Stimulated activated CD4-positive, alpha-beta T cell treated with anti-CD3 and anti-CD28 coated beads, Interleukin-1b, Interleukin-23, amount 100 ng/mL, for 48 hours (primary cell): ENCODE measurements at regions not wholly inside any gene's neighbourhood (a gene's known extent, or its start where the extent isn't known, plus 50 kb on each side); places are given as distances from the start of the nearest gene placed in this dataset.
"Not testable (repeated sequence)": the region's sequence is repeated elsewhere in the genome, so short reads cannot be mapped to it uniquely, and the experiment has no call there.

ENCODE experiments used
- DNase-seq: peaks from one replicate; pipeline ENCODE4 v3.0.0-alpha.2; 2020

GRCh38 chr2:145916799-145917198 lies 1396.9 kb upstream of the ZEB2 start:
- DNase-seq = no peak

- DNase-seq = no peak
Observed at GRCh38 chr2:145914716-145915115, 1394.8 kb upstream of the ZEB2 start.

- no peak for DNase-seq
Observed at GRCh38 chr2:145910416-145910815, 1390.5 kb upstream of the ZEB2 start.

GRCh38 chr2:145909766-145910165 lies 1389.8 kb upstream of the ZEB2 start:
- DNase-seq = no peak

- no peak for DNase-seq
Observed at GRCh38 chr2:145909175-145909755, 1389.3 kb upstream of the ZEB2 start.

- DNase-seq = no peak
Observed at GRCh38 chr2:145906354-145906753, 1386.4 kb upstream of the ZEB2 start.

GRCh38 chr2:145905371-145905770 lies 1385.5 kb upstream of the ZEB2 start:
- DNase-seq = no peak

GRCh38 chr2:145897151-145897550 lies 1377.2 kb upstream of the ZEB2 start:
- DNase-seq = no peak

- no peak for DNase-seq
Observed at GRCh38 chr2:145887915-145888314, 1368.0 kb upstream of the ZEB2 start.

- DNase-seq = not testable (repeated sequence)
Observed at GRCh38 chr2:145880997-145881396, 1361.1 kb upstream of the ZEB2 start.

GRCh38 chr2:145875016-145875415 lies 1355.1 kb upstream of the ZEB2 start:
- no peak for DNase-seq

- DNase-seq = no peak
Observed at GRCh38 chr2:145874466-145874865, 1354.5 kb upstream of the ZEB2 start.

GRCh38 chr2:145864501-145864900 lies 1344.6 kb upstream of the ZEB2 start:
- no peak for DNase-seq

GRCh38 chr2:145861940-145862339 lies 1342.0 kb upstream of the ZEB2 start:
- DNase-seq = no peak

- no peak for DNase-seq
Observed at GRCh38 chr2:145860083-145860482, 1340.2 kb upstream of the ZEB2 start.

- no peak for DNase-seq
Observed at GRCh38 chr2:145855142-145855541, 1335.2 kb upstream of the ZEB2 start.

- no peak for DNase-seq
Observed at GRCh38 chr2:145854039-145854755, 1334.3 kb upstream of the ZEB2 start.

- DNase-seq = no peak
Observed at GRCh38 chr2:145851730-145852129, 1331.8 kb upstream of the ZEB2 start.

- DNase-seq = no peak
Observed at GRCh38 chr2:145849466-145849865, 1329.5 kb upstream of the ZEB2 start.

- DNase-seq = no peak
Observed at GRCh38 chr2:145846982-145847381, 1327.1 kb upstream of the ZEB2 start.

GRCh38 chr2:145845923-145846322 lies 1326.0 kb upstream of the ZEB2 start:
- DNase-seq = no peak

GRCh38 chr2:145845207-145845894 lies 1325.4 kb upstream of the ZEB2 start:
- no peak for DNase-seq

- DNase-seq = no peak
Observed at GRCh38 chr2:145841973-145842372, 1322.1 kb upstream of the ZEB2 start.

GRCh38 chr2:145836986-145837385 lies 1317.1 kb upstream of the ZEB2 start:
- no peak for DNase-seq
